ENCODE measurements at regions not wholly inside any gene's neighbourhood (a gene's known extent, or its start where the extent isn't known, plus 50 kb on each side); places are given as distances from the start of the nearest gene placed in this dataset.

- TF ChIP-seq RFX5 (IDR thresholded peaks at IDR 0.05; ENCODE audit: borderline replicate concordance, low read depth, low read length), result no peak
- no peak for TF ChIP-seq GTF2F1 (IDR thresholded peaks at IDR 0.05; ENCODE audit: borderline replicate concordance, low read depth, low read length)
- no peak for TF ChIP-seq CTCF (IDR thresholded peaks at IDR 0.05; ENCODE audit: control extremely low read depth in 1 of 3, insufficient read depth in 1 of 3, low read depth in 1 of 3, low read length in 3 of 3)
- TF ChIP-seq POLR2A (IDR thresholded peaks at IDR 0.05; ENCODE audit: control extremely low read depth in 1 of 2, low read depth in 2 of 2, low read length in 2 of 2), result no peak
- no peak for TF ChIP-seq MAX (IDR thresholded peaks at IDR 0.05)
- TF ChIP-seq CBX5 (IDR thresholded peaks at IDR 0.05; ENCODE audit: low read depth, low read length), result no peak
- TF ChIP-seq ATF3 (IDR thresholded peaks at IDR 0.05; ENCODE audit: insufficient read depth, low read depth, low read length), result no peak
- no peak for TF ChIP-seq RNF2 (IDR thresholded peaks at IDR 0.05; ENCODE audit: borderline replicate concordance, low read depth, low read length, missing control alignments, poor library complexity, severe bottlenecking)
- no peak for TF ChIP-seq SAP30 (IDR thresholded peaks at IDR 0.05; ENCODE audit: insufficient read depth, insufficient replicate concordance, low read length)
- TF ChIP-seq SUZ12 (IDR thresholded peaks at IDR 0.05; ENCODE audit: low read length), result no peak
- TF ChIP-seq TCF12 (IDR thresholded peaks at IDR 0.05; ENCODE audit: low read depth, low read length), result no peak
- no peak for TF ChIP-seq BACH1 (IDR thresholded peaks at IDR 0.05; ENCODE audit: low read length)
Observed at GRCh38 chr1:80534606-80535360, 1266.0 kb upstream of the ADGRL2 start.

Data from H1 (cell line).